HG03025 (cell line): ENCODE measurements at regions not wholly inside any gene's neighbourhood (a gene's known extent, or its start where the extent isn't known, plus 50 kb on each side); places are given as distances from the start of the nearest gene placed in this dataset.

Experiments
- ATAC-seq: cut with Tn5 transposase; IDR thresholded peaks from one replicate; pipeline ENCODE4 v1.9.1; 2021; ENCODE audit warnings: mild to moderate bottlenecking, moderate library complexity; ENCODE audit not compliant: unreplicated experiment, low FRiP score

DNA sequence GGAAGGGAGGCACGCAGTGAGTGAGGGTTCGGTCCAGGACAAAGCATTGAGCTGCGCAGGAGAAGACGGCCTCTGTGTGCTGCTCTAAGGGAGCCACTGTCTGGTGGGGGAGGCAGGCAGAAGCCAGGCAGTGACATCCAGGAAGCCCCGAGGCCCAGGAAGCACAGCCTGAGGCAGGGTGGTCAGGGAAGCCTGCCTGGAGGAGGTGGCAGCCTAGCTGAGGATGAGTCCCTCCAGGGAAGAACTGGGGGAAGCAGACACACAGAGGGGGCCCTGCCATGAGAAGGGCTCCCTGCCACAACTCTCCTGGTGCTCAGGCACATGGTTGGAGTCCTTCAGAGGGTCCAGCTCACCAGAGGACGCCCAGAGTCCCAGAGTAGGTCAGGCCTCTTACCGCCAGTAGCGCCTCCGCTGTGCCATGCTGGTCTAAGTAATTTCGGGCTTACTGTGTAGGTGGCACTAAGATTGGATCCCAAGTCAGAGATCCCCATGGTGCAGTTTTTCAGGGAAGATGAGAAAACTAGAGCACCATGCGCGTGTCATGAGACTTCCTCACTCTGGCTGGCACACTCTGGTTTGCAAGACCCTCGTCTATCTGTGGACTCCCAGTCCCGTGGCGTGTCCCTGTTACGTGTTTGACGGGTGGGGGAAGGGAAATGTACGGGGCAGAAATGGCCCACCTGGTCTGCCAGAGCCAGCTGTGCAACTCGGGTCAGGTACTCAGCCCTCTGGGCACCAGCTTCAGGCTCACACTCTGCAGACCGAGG, 887.2 kb downstream of the BRD1 start:
- ATAC-seq, result no peak

DNA sequence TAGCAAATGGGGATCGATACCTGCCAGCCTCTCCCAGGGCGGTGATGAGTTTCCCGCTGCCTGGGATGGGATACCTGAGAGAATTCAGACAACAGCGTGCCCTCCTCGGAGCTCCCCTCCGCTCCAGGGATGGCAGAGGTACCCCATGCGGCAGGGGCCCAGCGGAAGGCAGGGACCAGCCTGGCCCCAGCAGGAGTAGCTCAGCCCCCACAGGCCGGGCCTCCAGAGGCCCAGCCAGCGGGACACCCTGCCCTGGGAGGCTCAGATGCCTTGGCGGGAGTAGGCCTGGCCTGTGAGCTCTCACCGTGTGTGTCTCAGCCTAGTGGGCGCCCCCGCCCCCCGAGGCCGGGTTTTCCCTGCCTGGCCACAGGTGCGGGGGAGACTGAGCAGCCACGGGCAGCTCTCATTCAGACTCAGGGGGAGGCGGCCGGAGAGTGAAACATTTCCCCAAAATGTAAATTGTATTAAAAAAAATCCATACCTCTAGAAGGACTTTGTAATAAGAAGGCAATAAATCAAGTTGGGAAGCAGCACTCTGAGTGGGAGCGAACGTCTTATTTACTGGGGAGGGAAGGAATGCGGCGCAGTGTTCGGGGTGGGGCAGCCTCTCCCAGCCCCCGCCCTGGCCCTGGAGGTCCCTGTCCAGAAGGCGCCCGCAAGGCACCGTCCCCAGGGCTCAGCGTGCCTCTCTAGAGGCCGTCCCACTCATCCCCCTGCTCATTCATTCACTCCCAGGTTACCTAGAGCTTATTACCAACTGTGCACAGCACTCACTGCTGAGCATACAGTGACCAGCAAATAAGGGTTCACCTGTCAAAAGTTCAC, 888.0 kb downstream of the BRD1 start:
- ATAC-seq, result no peak

GRCh38 chr22:48938741-48939140, 888.9 kb downstream of the BRD1 start:
- ATAC-seq, result no peak

DNA sequence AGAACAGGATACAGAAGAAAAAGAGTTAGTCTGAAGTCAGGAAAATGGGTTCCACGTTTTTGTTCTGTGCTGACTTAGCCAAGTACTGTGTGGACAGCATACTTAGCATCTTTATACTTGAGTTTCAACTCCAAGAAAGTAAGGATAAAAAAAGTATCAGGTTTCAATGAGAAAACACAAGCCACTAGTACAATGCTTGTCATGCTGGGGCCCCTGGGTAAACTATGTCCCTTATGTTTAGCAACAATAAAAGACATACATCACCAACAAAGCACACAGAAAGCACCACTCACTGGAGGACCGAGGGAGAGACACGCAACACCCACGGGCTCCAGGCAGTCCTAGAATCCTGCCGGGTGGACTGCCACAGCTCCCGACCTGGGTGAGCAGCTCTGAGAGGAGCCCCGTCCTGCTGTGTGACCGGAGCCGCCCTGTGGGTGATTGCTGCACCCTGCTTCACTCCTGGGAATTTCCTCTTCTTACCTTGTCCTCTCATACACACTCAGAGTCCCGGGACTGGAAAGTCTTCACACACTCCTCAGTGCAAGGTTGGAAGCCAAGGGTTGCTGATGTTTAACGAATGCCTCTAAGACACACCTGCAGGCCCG, 890.5 kb downstream of the BRD1 start:
- no peak for ATAC-seq

- ATAC-seq, result no peak
These were observed 891.3 kb downstream of the BRD1 start for GRCh38 chr22:48936391-48936790.

DNA sequence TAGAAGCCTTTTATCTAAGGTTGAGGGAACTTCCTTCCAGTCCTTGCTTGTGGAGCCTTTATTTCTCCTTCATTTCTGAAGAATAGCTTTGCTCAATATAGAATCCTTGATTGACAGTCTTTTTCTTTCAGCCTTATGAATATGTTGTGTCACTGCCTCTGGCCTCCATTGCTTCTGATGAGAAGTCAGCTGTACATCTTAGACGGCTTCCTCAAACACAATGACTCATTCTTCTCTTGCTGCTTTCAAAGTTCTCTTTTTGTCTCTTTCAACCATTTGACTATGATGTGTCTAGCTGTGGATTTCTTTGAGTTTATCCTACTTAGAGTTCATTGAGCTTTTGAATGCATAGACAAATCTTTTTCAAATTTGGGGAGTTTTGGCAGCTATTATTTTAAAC, 893.2 kb downstream of the BRD1 start:
- ATAC-seq, result no peak

GRCh38 chr22:48931452-48931851, 896.2 kb downstream of the BRD1 start:
- ATAC-seq, result no peak

- ATAC-seq, result no peak
These were observed 898.3 kb downstream of the BRD1 start for GRCh38 chr22:48929276-48929790.

DNA sequence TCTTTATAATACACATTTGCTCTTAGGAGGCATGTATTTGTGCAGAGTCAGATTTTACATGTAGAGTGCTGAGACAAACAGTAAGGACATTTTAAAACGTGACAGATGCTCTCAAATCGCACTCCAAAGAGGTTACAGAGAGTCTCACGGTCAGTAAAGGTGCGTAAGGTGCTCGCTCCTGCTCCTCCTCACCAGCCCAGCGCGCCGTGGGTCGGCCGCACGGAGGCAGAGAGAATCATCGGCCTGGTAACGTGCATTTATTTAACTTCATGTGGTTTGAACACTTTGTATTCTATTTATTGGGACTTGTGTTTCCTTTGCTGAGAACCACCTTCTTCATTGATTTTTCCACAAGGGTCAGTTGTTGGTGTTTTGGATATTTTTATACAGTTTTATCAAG, 900.1 kb downstream of the BRD1 start:
- ATAC-seq, result no peak

DNA sequence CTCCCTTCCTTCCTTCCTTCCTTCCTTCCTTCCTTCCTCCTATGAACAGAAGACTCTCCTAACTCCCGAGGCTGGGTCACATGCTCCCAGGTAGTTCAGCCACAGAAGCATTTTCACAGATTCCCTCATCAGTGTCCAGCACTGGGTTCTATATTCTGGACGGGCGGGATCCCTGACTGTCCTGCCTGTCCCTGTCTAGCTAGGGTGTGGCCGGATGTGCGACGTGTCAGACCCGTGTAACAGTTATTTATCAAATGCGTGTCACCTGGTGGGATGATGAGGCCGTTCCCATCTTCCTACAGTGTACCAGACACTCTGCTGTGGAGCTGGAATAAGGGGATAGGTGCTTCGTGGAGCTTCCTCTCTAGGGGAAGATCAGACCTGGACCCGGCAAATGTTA, 901.0 kb downstream of the BRD1 start:
- no peak for ATAC-seq

- no peak for ATAC-seq
These were observed 901.5 kb downstream of the BRD1 start for GRCh38 chr22:48926136-48926535.

DNA sequence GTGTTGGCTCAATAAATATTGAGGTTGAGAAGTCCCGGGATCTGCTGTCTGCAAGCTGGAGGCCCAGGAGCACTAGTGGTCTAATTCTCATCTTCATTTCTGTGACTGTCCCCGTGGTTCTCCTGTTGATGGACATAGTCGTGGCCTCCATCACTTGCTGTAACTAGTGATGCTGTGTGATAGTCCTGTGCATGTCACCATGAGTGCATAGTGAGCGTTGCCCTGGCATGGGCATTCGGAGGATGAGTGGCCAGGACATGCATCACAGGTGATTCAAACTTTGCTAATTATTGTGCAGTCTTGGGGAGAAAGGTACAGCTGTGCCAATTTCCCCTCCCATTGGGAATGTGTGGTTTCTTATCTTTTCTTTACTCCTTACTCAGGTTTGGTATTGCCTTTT, 902.2 kb downstream of the BRD1 start:
- ATAC-seq, result no peak

DNA sequence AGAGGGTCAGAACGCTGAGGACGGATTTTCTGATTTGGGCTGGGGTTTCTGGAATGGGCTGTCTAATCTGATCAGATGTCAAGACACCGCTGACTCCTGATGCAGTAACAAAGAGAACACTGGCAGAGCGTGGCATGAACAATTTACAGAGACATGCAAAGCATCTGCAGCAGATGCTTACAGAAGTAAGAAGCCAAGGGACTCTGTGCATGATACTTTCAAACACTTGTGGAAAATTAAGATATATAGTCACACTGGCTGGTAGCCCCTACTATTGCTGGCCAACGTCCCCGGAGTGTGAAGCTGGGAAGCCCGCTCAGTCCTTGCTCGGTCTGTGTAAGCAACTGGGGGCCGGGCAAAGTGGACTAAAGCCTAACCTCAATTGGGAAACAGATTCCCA, 903.7 kb downstream of the BRD1 start:
- no peak for ATAC-seq

- ATAC-seq, result no peak
These were observed 904.4 kb downstream of the BRD1 start for GRCh38 chr22:48923165-48923865.

DNA sequence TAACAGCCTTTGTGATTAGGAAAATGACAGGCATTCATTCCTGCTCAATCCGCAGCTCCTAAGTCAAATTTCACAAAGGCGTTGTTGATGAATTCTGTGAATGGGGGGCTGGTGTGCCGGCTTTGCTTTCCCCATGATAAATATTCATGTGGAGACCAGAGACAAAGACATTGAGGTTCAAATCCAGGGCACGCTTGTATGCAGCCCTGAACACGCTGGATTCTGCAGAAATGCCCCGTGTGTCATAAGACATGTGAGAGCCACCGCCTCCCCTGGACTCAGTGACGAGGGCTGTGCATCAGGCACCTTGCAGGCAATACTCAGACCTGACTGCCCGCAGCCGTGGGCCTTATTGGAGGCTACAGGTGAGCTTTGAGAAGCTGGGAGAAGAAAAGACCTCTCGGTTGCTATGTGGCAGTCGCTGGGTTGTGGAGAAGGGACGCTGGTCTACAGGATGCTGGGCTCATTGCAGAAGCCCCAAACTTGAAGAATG, 906.2 kb downstream of the BRD1 start:
- ATAC-seq, result no peak

DNA sequence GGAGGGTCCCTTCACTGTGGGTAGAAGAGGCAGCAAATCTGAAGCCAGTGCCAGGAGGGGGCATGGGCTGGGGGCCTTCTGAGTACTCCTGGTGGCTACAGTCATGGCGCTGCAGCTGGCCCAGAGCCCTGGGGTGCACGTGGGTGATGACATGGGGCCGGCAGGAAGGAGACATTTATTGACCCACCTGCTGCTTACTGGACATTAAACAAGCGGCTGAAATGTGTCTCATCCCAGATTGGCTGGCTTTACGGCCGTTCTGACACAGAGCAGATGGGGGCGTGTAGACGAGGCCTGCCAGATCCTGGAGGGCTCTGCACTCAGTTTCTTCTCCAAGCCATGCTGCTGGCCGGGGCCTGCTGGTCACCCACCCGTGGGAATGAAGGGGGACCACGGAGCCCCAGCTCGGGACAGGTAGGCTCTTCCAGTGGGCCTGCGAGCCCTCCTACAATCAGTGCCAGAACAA, 906.9 kb downstream of the BRD1 start:
- no peak for ATAC-seq

DNA sequence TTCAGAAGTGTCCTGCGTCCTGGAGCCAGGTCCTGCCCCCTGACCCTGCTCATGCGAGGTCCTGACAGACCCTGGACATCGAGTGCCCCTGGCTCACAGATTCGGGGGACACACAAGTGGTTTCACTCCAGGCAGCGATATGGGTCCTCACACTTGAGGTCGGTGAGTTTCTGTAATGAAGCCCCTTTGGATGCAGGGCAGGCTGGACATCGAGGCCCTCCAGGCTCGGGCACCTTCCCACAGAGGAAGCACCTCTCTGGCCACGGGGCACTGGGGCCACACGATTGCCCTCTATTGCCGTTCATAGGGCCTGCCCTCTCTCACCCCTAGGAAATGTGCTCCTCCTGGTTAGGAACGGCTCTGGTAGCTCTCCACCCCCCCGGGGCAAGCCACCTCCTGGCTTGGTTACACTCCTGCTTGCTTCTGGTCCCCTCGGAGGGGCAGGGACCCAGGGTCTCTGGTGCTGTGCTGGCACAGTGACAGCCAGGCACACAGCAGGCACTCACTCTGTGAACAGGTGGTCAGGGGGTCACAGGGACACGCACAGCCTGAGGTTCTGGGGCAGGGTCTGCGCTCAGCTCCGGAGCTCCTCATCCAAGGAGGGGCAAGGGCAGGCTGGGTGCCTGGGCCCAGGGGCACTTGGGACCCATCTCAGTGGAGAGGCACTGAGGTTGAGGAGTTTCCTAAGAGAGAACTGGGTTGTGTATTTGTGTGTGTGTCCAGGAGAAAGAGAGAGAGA, 907.7 kb downstream of the BRD1 start:
- ATAC-seq, result no peak

- ATAC-seq, result no peak
These were observed 908.5 kb downstream of the BRD1 start for GRCh38 chr22:48919187-48919590.

GRCh38 chr22:48918585-48919186, 909.0 kb downstream of the BRD1 start:
- no peak for ATAC-seq
